Astrocyte of the spinal cord (primary cell): ENCODE measurements at regions not wholly inside any gene's neighbourhood (a gene's known extent, or its start where the extent isn't known, plus 50 kb on each side); places are given as distances from the start of the nearest gene placed in this dataset.

ENCODE experiments used
- DNase-seq: peaks from one replicate; pipeline ENCODE4 v3.0.0; 2011; ENCODE audit warnings: low read depth, low spot score
- H3K4me3 ChIP-seq: 2 replicates; pipeline ENCODE4 v1.5.1; 2011; ENCODE audit warnings: low read depth, mild to moderate bottlenecking, low read length, moderate library complexity
- in situ Hi-C: cut with HindIII; loops from 2 replicates; pipeline ENCODE4 v1.10.0; 2017; ENCODE audit warnings: low sequenced_read_pairs
- TF ChIP-seq, protein P1 (sequence below): IDR thresholded peaks from 2 replicates; pipeline ENCODE4 v1.5.1; 2012; ENCODE audit warnings: low read depth, mild to moderate bottlenecking, low read length, inconsistent platforms

DNA sequence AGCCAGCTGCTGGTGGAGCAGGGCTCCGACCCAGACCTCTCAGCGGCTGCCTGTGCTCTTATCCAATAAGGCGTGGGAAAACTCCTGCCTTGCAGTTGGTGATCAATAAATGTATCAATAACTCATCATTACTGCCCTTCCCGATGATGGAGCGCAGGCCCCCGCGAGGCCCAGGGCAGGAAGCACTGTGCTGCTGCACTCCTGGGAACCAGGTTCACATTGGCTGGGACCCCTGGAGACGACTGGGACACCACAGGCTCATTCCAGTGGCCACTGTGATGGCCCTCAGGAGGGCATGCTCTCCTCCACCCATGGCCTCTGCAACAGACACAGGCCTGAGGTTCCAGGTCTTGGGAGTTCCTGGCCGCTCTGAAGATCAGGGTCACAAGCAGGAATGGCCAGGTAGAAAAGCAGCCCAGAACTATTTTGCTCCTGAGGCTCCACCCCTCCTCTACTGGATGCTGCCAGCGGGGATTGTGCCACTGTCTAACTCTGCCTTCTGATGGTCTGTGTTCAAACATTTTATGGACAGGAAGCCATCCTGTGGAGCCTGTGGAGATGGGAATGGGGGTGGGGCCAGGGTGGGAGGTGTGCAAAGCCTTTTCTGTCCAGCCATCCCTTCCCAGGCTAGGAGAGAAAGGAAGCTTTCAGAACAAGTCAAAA is 287.4 kb upstream of the ZMIZ1 start:
- in situ Hi-C loops, result no loop called here
- H3K4me3 ChIP-seq, result no peak overlapping the region
- DNase-seq, result no peak
- TF ChIP-seq, protein P1, sequence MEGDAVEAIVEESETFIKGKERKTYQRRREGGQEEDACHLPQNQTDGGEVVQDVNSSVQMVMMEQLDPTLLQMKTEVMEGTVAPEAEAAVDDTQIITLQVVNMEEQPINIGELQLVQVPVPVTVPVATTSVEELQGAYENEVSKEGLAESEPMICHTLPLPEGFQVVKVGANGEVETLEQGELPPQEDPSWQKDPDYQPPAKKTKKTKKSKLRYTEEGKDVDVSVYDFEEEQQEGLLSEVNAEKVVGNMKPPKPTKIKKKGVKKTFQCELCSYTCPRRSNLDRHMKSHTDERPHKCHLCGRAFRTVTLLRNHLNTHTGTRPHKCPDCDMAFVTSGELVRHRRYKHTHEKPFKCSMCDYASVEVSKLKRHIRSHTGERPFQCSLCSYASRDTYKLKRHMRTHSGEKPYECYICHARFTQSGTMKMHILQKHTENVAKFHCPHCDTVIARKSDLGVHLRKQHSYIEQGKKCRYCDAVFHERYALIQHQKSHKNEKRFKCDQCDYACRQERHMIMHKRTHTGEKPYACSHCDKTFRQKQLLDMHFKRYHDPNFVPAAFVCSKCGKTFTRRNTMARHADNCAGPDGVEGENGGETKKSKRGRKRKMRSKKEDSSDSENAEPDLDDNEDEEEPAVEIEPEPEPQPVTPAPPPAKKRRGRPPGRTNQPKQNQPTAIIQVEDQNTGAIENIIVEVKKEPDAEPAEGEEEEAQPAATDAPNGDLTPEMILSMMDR, result no peak

DNA sequence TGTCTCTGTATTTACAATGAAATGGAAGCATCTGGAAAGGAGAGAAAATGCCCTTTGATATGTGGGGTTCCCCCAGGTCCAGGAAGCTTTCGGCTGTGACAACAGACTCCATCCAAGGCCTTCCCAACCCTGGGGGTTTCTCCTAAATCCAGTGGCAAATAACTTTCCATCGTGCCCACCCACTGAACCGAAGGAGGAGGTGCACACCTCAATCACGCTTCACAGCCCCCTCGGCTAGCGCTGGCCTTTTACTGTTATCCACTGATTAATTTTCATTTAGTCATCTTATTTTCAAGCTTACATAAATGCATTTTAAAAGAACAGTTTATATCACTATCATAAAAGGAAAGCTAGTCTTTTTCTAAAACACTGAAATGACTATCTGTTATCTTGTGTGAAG is 286.8 kb upstream of the ZMIZ1 start:
- TF ChIP-seq, protein P1, result no peak

DNA sequence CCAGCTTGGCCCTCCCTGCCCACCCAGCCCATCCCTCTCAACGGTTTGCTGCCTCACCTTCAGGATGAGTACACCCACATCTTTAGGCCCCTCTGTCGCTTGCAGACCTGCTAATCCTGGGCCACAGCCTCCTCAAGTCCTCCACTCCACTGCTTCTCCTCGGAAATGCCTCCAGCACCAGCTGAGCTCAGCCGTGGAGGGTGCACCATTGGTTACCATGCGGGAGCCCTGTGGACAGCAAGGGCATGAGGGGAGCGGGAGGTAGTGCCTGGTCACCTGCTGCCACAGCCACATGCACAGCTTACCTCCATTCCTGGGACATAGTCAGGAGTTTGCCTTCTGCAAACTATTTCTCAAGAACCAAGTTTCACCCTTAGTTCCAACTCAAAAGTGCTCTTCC is 286.3 kb upstream of the ZMIZ1 start:
- TF ChIP-seq, protein P1, result no peak
- H3K4me3 ChIP-seq, result no peak overlapping the region
- no peak for DNase-seq
- in situ Hi-C loops, result no loop called here

More for the DNA sequence above, 286.8 kb upstream of the ZMIZ1 start:
- no peak overlapping the region for H3K4me3 ChIP-seq
- no peak for DNase-seq
- in situ Hi-C loops, result no loop called here

DNA sequence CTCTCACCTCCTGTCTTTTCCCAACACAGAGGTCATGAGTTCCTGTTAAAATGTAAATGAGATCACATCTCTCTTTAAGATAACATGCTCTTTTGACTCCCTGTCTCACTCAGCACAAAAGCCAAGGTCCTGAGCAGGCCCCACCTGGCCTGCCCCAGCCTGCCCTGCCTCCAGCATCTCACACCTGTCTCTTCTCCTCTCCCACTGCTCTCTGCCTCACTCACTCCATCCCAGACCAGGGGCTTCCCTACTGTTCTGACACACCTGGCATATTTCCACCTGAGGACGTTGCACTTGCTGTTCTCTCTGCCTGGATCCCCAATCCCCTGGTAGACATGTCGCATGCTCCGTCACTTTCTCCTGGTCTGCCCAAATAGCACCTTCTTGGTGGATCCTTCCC is 285.0 kb upstream of the ZMIZ1 start:
- DNase-seq, result no peak
- in situ Hi-C loops, result no loop called here
- TF ChIP-seq, protein P1, result no peak
- H3K4me3 ChIP-seq, result no peak overlapping the region

DNA sequence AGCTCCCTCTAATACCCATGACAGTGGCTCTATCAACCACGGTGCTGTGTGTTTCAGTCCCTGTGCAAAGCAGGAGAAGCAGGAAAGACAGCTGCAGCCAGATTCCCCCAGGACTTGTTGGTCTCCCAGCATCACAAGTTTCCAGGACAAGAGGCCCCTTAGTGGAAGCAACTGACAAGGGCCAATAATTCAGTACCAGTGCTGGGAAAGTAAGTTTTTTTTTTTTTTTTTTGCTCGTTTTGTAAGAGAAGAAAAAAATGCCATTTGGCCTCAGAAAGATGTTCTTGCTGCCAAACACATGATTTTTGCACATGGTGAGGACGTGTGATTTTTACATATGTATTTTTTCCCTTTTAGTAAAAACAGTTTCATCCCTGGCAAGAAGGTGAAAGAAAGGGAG is 284.2 kb upstream of the ZMIZ1 start:
- no peak for DNase-seq
- in situ Hi-C loops, result no loop called here
- no peak overlapping the region for H3K4me3 ChIP-seq
- TF ChIP-seq, protein P1, result no peak

DNA sequence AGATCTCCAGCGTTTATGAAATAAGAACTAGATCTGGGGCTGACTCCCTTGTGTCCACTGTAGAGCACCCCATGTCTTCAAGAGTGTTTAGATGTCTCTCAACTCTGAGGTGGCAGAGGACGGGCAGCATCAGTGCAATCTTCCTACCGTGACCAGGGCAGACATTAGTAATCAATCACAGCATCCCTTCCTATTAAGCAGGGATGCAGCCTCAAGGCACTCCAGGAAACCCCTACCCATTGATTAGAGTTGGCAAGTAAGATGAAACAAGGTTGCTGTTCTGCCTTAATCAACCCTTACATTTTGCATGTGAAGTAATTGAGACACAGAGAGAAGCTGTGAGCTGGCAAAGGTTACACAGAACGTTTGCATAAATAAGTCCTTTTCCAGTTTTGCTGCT is 283.7 kb upstream of the ZMIZ1 start:
- H3K4me3 ChIP-seq, result no peak overlapping the region
- no peak for DNase-seq
- in situ Hi-C loops, result no loop called here
- TF ChIP-seq, protein P1, result no peak
